ENCODE measurements at regions not wholly inside any gene's neighbourhood (a gene's known extent, or its start where the extent isn't known, plus 50 kb on each side); places are given as distances from the start of the nearest gene placed in this dataset.

DNA sequence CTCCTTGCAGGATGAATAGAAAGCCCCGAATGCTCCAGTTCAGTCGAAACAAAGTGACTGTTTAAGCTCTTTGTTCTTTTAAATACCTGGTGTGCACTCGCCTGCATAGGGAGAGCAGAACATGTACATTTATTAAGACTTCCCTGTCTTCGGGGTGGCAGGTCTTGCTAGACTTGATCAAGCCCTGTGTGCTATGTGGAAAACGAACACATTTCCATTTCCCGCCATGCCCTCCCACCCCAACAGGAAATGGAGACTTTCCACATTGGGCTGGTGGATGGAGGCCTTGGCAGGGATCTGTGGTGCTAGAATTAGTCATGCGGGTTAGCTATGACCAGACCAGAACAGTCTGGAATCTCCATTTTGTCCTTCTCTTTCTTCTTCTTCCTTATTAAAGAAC lies 321.0 kb upstream of the THSD7B start:
- H4K20me1 ChIP-seq (ENCODE audit: insufficient read depth, low read depth, low read length), result no peaks in the 10 kb centered on the region
- no peaks in the 10 kb centered on the region for H3K79me2 ChIP-seq (ENCODE audit: low read length)
- H2AFZ ChIP-seq (ENCODE audit: low read length), result no peak overlapping the region
- H3K4me3 ChIP-seq (ENCODE audit: low read length), result no peak overlapping the region
- H3K4me1 ChIP-seq (ENCODE audit: low read length), result no peaks in the 10 kb centered on the region
- no peak for DNase-seq
- H3K27ac ChIP-seq (ENCODE audit: low read length), result no peak overlapping the region
- H3K9ac ChIP-seq (ENCODE audit: low read length), result no peak overlapping the region
- H3K36me3 ChIP-seq (ENCODE audit: insufficient read depth, low read length), result no peaks in the 10 kb centered on the region
- H3K9me2 ChIP-seq (replicated peaks; ENCODE audit: insufficient read depth, low read length), result no peaks in the 10 kb centered on the region
- H3K4me2 ChIP-seq (ENCODE audit: low read depth, low read length, poor library complexity, severe bottlenecking), result no peak overlapping the region
- no peaks in the 10 kb centered on the region for H3K27me3 ChIP-seq (ENCODE audit: low read length)
- H3K9me3 ChIP-seq (ENCODE audit: low read length), result no peaks in the 10 kb centered on the region

DNA sequence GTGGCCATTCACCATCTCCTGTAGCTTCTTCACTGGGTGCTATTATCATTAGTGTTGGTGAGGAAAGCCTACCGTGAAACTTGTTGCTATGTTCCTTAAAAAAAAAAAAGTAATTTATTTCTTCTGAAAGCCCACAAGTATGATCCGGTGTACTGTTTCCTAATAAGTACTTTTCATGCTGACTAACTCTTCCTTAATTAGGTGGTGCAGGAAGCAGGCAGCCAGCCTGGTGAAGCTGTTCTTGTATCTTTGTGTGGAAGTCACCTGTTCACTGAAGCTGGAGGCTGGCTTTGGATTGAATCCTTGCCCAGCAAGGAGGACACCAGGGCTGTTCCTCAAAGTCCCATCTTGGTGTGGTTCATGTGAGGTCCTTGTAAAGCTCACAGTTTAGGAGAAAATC lies 321.7 kb upstream of the THSD7B start:
- Histone ChIP-seq H3K9me2 (replicated peaks; ENCODE audit: insufficient read depth, low read length) (no peaks in the 10 kb centered on the region), H3K79me2 (ENCODE audit: low read length) (no peaks in the 10 kb centered on the region), H3K27ac (ENCODE audit: low read length) (no peak overlapping the region), H3K9me3 (ENCODE audit: low read length) (no peaks in the 10 kb centered on the region), H3K4me1 (ENCODE audit: low read length) (no peaks in the 10 kb centered on the region), H2AFZ (ENCODE audit: low read length) (no peak overlapping the region), H3K4me2 (ENCODE audit: low read depth, low read length, poor library complexity, severe bottlenecking) (no peak overlapping the region), H4K20me1 (ENCODE audit: insufficient read depth, low read depth, low read length) (no peaks in the 10 kb centered on the region), H3K9ac (ENCODE audit: low read length) (no peak overlapping the region), H3K4me3 (ENCODE audit: low read length) (no peak overlapping the region), H3K27me3 (ENCODE audit: low read length) (no peaks in the 10 kb centered on the region), H3K36me3 (ENCODE audit: insufficient read depth, low read length) (no peaks in the 10 kb centered on the region)
- no peak for DNase-seq

DNA sequence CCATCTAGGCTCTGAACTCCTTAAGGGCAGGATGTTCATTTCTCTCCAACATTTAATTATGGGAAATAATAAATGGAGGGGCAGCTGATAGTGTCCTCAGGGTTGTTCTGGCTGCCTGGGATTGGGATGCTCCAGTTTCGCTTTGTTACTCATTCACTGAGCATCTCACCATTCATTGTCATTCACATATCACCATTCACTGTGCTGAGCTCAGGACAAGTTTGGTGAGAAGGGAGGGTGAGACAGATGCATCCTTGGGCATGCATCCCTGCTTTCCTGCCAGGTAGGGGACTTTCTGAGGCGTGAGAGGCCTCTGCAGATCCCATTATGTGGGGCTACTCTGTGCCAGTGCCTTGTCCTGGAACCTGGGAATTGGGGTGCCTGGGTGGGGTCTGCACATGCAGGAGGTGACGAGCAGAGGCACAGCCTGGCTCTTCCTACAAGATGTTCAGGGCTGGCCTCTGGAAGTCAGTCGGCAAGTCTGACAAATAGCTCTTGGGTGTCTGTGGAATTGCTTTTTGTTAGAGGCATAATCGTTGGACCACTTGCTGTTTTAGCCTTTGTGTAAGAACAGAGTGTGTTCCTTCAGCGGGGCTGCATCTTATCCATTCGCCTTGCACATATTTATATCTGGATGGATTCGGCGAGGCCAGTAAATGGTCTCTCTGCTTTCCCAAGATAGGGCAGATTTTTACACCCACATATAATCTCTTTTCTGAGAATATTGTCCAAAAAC lies 323.2 kb upstream of the THSD7B start:
- Histone ChIP-seq H3K9me2 (replicated peaks; ENCODE audit: insufficient read depth, low read length) (no peaks in the 10 kb centered on the region), H3K9ac (ENCODE audit: low read length) (no peak overlapping the region), H3K4me1 (ENCODE audit: low read length) (no peaks in the 10 kb centered on the region), H3K9me3 (ENCODE audit: low read length) (no peaks in the 10 kb centered on the region), H3K4me2 (ENCODE audit: low read depth, low read length, poor library complexity, severe bottlenecking) (no peak overlapping the region), H3K27me3 (ENCODE audit: low read length) (no peaks in the 10 kb centered on the region), H3K36me3 (ENCODE audit: insufficient read depth, low read length) (no peaks in the 10 kb centered on the region), H3K27ac (ENCODE audit: low read length) (no peak overlapping the region), H4K20me1 (ENCODE audit: insufficient read depth, low read depth, low read length) (no peaks in the 10 kb centered on the region), H2AFZ (ENCODE audit: low read length) (no peak overlapping the region), H3K4me3 (ENCODE audit: low read length) (no peak overlapping the region), H3K79me2 (ENCODE audit: low read length) (no peaks in the 10 kb centered on the region)
- DNase-seq, result no peak

DNA sequence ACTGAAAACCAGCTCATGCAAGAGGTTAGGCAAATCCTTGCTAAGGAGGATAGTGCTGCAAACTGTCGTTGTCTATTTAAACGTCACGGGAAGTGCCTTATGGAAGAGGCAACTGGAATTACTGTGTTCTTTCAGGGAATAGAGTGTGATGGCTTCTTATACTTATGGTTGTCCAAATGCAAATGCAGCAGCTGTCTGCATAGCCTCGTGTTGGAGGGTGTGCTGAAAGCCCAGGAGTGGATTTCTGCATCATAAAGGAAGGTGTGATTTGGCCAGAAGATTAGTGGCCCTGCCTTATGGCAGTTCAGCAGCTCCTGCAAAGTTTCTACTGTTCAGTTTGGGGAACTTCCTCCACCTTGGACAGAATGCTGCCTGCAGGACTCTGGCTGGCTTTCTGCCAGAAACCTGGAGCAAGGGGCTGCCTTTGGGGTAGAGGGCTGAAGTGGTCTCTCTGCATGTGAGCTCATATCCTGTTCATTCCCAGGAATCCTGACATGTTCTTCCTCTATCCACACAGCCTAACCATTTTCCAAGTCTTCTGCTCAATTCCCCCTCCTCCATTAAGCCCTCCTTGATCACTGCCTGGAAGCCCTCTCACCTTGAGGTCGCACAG lies 321.2 kb upstream of the CXCR4 start:
- no peaks in the 10 kb centered on the region for H3K9me2 ChIP-seq (replicated peaks; ENCODE audit: insufficient read depth, low read length)
- H2AFZ ChIP-seq (ENCODE audit: low read length), result no peak overlapping the region
- no peaks in the 10 kb centered on the region for H3K9me3 ChIP-seq (ENCODE audit: low read length)
- no peak for DNase-seq
- no peaks in the 10 kb centered on the region for H3K4me1 ChIP-seq (ENCODE audit: low read length)
- no peak overlapping the region for H3K9ac ChIP-seq (ENCODE audit: low read length)
- H4K20me1 ChIP-seq (ENCODE audit: insufficient read depth, low read depth, low read length), result no peaks in the 10 kb centered on the region
- no peak overlapping the region for H3K27ac ChIP-seq (ENCODE audit: low read length)
- H3K4me2 ChIP-seq (ENCODE audit: low read depth, low read length, poor library complexity, severe bottlenecking), result no peak overlapping the region
- no peaks in the 10 kb centered on the region for H3K79me2 ChIP-seq (ENCODE audit: low read length)
- no peaks in the 10 kb centered on the region for H3K27me3 ChIP-seq (ENCODE audit: low read length)
- no peaks in the 10 kb centered on the region for H3K36me3 ChIP-seq (ENCODE audit: insufficient read depth, low read length)
- H3K4me3 ChIP-seq (ENCODE audit: low read length), result no peak overlapping the region

DNA sequence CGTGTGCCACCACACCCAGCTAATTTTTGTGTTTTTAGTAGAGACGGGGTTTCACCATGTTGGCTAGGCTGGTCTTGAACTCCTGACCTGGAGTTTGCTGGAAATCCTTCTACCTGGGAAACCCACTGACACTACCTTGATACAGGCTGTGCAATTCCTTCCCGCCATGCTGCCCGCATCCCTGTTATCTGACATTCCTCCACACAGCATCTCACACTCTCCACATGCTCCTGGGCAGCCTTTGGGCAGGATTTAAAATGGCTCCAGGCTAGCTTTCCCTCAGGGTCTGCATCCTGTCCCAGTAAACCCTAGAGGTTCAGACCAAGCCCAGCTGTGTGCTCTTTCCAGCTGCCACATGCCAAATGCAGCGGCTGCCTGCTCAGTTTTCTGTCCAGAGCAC lies 319.5 kb upstream of the CXCR4 start:
- no peaks in the 10 kb centered on the region for H3K79me2 ChIP-seq (ENCODE audit: low read length)
- no peaks in the 10 kb centered on the region for H3K9me2 ChIP-seq (replicated peaks; ENCODE audit: insufficient read depth, low read length)
- no peaks in the 10 kb centered on the region for H3K4me1 ChIP-seq (ENCODE audit: low read length)
- H3K27me3 ChIP-seq (ENCODE audit: low read length), result no peaks in the 10 kb centered on the region
- no peaks in the 10 kb centered on the region for H4K20me1 ChIP-seq (ENCODE audit: insufficient read depth, low read depth, low read length)
- H2AFZ ChIP-seq (ENCODE audit: low read length), result no peak overlapping the region
- H3K4me2 ChIP-seq (ENCODE audit: low read depth, low read length, poor library complexity, severe bottlenecking), result no peak overlapping the region
- H3K36me3 ChIP-seq (ENCODE audit: insufficient read depth, low read length), result no peaks in the 10 kb centered on the region
- no peak for DNase-seq
- H3K4me3 ChIP-seq (ENCODE audit: low read length), result no peak overlapping the region
- no peak overlapping the region for H3K27ac ChIP-seq (ENCODE audit: low read length)
- no peaks in the 10 kb centered on the region for H3K9me3 ChIP-seq (ENCODE audit: low read length)
- H3K9ac ChIP-seq (ENCODE audit: low read length), result no peak overlapping the region

DNA sequence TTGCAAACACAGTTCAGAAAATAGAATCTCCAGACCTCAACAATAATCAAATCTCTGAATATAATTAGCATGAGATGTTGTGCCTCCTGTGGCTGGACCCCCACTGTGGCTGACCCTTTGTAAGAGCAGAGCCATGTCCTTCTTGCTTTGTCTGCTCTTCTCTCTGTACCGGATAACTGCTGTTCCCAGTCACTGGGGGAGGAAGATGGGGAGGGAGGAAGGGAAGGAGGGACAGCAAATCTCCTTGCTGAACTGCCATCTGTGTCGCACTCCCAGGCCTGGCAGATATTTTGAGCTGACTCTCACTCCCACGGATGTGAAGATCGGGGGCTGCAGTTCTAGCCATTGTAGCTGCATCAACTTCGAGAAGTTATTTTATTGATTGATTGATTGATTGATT lies 319.0 kb upstream of the CXCR4 start:
- Histone ChIP-seq H3K9me3 (ENCODE audit: low read length) (no peaks in the 10 kb centered on the region), H2AFZ (ENCODE audit: low read length) (no peak overlapping the region), H3K9me2 (replicated peaks; ENCODE audit: insufficient read depth, low read length) (no peaks in the 10 kb centered on the region), H3K4me3 (ENCODE audit: low read length) (no peak overlapping the region), H3K4me2 (ENCODE audit: low read depth, low read length, poor library complexity, severe bottlenecking) (no peak overlapping the region), H3K79me2 (ENCODE audit: low read length) (no peaks in the 10 kb centered on the region), H3K27ac (ENCODE audit: low read length) (no peak overlapping the region), H3K36me3 (ENCODE audit: insufficient read depth, low read length) (no peaks in the 10 kb centered on the region), H4K20me1 (ENCODE audit: insufficient read depth, low read depth, low read length) (no peaks in the 10 kb centered on the region), H3K4me1 (ENCODE audit: low read length) (no peaks in the 10 kb centered on the region), H3K27me3 (ENCODE audit: low read length) (no peaks in the 10 kb centered on the region), H3K9ac (ENCODE audit: low read length) (no peak overlapping the region)
- DNase-seq, result no peak

DNA sequence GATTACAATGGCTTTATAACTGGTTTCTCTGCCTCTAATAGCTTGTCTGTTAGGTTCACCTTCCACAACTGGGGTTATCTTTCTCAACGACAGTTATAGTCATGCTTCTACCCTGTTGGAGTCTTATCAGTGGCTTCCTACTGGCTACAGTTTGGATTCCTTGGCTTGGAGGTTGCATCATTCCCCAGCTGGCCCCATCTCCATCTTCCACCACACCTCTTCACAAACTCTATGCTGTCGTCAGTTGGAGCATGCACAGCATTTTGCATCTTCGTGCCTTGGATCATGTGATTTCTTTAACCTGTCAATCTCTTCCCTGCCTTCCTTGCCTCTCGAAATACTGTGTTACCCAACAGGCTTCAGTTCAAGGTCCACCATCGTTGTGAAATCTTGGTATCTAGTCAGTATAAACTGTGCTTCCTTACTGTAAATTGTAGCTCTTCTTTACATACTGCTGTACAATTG lies 316.3 kb upstream of the CXCR4 start:
- H3K4me2 ChIP-seq (ENCODE audit: low read depth, low read length, poor library complexity, severe bottlenecking), result no peak overlapping the region
- H3K79me2 ChIP-seq (ENCODE audit: low read length), result no peaks in the 10 kb centered on the region
- H3K27me3 ChIP-seq (ENCODE audit: low read length), result no peaks in the 10 kb centered on the region
- H3K9me2 ChIP-seq (replicated peaks; ENCODE audit: insufficient read depth, low read length), result no peaks in the 10 kb centered on the region
- H3K4me3 ChIP-seq (ENCODE audit: low read length), result no peak overlapping the region
- H2AFZ ChIP-seq (ENCODE audit: low read length), result no peak overlapping the region
- no peaks in the 10 kb centered on the region for H3K36me3 ChIP-seq (ENCODE audit: insufficient read depth, low read length)
- no peaks in the 10 kb centered on the region for H3K4me1 ChIP-seq (ENCODE audit: low read length)
- H3K9ac ChIP-seq (ENCODE audit: low read length), result no peak overlapping the region
- DNase-seq, result no peak
- no peaks in the 10 kb centered on the region for H4K20me1 ChIP-seq (ENCODE audit: insufficient read depth, low read depth, low read length)
- no peaks in the 10 kb centered on the region for H3K9me3 ChIP-seq (ENCODE audit: low read length)
- no peak overlapping the region for H3K27ac ChIP-seq (ENCODE audit: low read length)

DNA sequence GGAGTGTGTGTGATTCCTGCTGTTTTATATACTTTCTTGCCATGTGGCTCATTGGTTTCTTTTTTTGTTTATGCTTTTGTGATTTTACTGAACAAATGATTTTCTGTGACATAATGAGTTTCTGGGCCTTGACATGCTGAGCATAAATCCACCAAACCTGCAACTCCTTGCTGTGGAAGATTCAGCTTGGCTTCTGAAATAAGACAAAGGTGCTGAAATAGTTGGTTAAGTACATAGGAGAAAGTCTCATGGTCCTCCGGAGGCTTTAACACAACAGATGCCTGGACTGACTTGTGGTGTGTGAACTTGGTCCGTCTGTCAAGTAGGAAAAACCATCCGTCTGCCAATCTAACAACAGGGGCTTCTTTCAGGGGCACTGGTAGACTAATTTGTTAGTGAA lies 315.3 kb upstream of the CXCR4 start:
- H3K9me3 ChIP-seq (ENCODE audit: low read length), result no peaks in the 10 kb centered on the region
- no peak for DNase-seq
- no peak overlapping the region for H3K9ac ChIP-seq (ENCODE audit: low read length)
- no peak overlapping the region for H3K4me2 ChIP-seq (ENCODE audit: low read depth, low read length, poor library complexity, severe bottlenecking)
- H3K36me3 ChIP-seq (ENCODE audit: insufficient read depth, low read length), result no peaks in the 10 kb centered on the region
- H3K27ac ChIP-seq (ENCODE audit: low read length), result no peak overlapping the region
- H3K27me3 ChIP-seq (ENCODE audit: low read length), result no peaks in the 10 kb centered on the region
- H3K4me3 ChIP-seq (ENCODE audit: low read length), result no peak overlapping the region
- no peaks in the 10 kb centered on the region for H3K9me2 ChIP-seq (replicated peaks; ENCODE audit: insufficient read depth, low read length)
- no peaks in the 10 kb centered on the region for H3K79me2 ChIP-seq (ENCODE audit: low read length)
- H4K20me1 ChIP-seq (ENCODE audit: insufficient read depth, low read depth, low read length), result no peaks in the 10 kb centered on the region
- H2AFZ ChIP-seq (ENCODE audit: low read length), result no peak overlapping the region
- no peaks in the 10 kb centered on the region for H3K4me1 ChIP-seq (ENCODE audit: low read length)
